HG02571 (cell line): ENCODE measurements at regions not wholly inside any gene's neighbourhood (a gene's known extent, or its start where the extent isn't known, plus 50 kb on each side); places are given as distances from the start of the nearest gene placed in this dataset.

ENCODE experiments used
- ATAC-seq: cut with Tn5 transposase; IDR thresholded peaks from one replicate; pipeline ENCODE4 v1.9.1; 2021; ENCODE audit warnings: mild to moderate bottlenecking, moderate library complexity; ENCODE audit not compliant: unreplicated experiment

DNA sequence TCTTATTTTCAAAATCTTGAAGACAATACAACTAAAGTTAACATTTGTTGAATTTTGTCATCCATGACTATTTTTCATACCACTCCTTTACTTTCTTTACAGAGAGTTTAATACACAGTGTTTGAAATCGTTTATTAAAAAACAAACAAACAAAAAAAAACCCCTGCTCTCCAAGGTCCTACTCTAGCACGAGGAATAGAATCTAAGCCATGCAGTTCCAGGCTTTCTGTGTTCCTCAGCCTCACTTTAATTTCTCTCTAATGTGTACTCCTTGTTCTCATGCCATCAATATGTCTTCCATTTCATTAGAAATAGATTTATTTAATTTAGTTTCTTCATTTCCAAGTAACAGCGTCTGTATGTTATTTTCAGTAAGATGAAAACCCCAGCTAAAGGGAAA, 381.2 kb upstream of the MC4R start:
- no peak for ATAC-seq

DNA sequence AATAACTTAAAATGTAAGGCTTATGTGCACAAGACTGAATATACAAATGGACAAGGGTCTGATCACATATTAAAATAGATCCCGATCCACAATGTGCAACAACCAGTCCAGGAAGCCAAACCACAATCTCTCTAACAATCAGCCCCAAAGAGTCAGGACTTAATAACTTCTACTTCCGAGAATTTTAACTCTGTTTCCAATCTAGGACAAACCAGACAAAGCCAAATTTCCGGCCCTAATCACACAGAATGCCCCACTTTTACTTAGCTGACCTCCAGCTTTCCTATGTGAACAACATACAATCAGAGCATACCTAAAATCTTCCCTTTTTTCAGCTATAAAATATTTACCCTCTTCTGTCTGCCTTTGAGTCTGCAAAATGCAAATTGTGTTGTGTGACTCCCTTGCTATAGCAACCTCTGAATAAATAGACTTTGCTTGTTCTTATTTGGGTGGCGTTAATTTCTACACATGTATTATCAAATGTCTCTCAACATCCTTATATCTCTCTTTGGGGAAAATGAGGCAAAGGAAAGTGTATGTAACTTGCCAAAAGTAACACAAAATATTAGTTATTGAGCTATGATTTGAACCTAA, 381.9 kb upstream of the MC4R start:
- ATAC-seq: no peak

DNA sequence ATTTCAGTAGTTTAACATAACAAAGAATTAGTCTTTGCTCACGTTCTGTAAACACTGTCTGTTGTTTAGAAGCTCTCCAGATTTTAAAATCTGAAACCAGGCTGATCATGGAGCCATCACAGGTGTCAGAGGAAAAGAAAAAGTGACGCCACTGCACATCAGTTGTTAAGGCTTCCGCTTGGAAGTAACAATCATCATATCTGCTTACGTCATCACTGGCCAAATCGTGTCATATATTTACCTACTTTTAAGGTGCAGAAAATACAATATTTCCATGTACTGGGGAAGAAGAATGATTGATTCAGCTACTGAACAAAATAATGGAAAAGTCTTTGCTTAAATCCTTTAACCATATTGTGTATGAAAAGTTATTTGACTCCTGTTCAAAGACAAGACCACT, 382.6 kb upstream of the MC4R start:
- ATAC-seq: no peak

DNA sequence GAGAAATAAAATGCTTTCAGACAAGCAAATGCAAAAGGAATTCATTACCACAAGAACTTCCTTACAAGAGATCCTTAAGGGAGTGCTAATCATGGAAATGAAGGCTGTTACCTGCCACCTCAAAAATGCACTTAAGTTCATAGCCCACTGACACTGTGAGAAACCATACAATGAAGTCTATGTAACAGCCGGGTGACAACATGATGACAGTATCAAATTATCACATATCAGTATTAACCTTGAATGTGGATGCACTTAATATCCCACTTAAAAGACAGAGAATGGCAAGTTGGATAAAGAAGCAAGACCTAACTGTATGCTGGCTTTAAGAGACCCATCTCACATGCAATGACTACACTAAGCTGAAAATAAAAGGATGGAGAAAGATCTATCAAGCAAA, 403.4 kb upstream of the MC4R start:
- ATAC-seq: no peak

DNA sequence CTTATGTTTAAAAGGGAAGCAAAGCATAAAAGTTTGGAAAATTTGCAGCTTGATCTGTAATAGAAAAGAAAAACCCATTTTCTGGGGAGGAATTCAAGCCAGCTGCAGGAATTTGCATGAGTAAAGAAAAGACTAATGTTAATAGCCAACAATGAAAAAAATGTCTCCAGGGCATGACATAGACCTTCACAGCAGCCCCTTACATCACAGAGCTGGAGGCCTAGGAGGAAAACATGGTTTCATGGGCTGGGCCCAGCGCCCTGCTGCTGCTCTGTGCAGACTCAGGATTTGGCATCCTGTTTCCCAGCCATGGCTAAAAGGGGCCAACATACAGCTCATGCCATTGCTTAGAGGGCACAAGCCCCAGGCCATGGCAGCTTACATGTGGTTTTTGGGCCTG, 411.6 kb upstream of the MC4R start:
- ATAC-seq: no peak

DNA sequence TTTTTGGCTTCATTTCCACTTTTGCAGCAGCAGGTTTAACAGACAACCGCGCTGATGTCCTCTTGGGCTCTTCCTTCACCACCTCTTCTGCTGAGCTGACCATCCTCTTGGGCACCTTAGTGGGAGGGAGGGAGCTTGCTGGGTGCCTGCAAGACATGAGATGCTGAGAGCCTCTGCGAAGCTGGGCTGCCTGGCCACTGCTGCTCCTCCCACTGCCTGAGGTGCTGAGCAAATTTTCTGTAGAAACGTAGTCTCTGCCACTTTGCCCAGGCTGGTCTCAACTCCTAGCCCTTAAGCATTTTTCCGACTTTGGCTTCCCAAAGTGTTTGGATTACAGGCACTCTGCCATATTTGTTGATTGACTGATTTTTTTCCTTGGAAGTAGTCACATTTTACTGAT, 422.2 kb upstream of the MC4R start:
- no peak for ATAC-seq

DNA sequence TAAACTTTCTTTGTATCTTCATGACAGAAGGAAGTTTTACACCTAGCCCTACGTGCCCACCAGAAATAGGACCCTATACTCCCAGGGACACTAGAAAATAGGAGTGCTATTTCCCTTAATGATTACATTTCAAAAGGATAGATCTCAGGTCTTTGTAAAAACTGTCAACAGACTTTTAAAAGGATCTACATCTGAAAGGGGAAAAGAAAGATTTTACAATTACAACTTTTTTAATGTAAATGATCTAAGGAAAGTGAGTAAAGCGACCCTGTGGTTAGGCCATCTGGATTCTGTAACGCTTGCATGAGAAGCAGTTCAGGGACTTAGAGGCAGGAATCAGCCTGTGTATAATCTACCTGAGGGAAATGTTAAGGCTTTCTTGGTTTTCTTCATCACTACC, 431.8 kb upstream of the MC4R start:
- ATAC-seq: no peak

DNA sequence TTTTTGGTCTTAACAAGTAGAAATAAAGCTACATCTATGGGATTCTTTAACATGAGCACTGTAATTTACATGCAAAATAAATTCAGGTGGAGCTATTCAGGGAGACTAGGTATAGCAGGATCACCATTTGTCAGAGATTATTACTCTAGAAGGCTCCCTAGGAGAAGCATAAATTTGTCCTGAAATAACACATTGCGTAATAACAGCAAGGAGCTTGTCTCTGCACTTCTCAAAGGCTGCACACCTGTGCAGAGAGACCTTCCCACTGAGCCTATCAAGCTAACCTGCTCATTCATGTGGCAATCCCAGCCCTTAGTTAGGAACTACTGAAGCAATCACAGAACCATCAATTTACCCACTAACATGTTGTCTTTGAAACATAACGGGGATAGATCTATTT, 437.4 kb upstream of the MC4R start:
- ATAC-seq: no peak

DNA sequence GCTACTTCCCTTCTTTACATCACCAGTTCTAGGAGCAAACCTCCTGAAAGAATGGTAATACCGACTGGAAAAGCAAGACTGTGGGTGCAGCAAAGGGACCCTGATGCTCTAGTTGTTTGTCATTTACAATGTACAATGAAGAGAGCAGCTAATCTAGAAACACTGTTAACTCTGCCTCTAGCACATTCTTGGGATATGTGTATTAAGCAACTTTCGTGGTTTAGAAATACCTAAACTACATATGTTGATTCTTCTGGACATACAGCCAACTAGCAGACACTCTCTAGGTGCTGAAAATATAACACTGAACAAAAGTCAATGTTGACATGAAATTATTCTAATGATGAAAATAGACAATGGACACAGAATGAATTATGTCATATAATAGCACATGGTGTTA, 440.3 kb upstream of the MC4R start:
- no peak for ATAC-seq

DNA sequence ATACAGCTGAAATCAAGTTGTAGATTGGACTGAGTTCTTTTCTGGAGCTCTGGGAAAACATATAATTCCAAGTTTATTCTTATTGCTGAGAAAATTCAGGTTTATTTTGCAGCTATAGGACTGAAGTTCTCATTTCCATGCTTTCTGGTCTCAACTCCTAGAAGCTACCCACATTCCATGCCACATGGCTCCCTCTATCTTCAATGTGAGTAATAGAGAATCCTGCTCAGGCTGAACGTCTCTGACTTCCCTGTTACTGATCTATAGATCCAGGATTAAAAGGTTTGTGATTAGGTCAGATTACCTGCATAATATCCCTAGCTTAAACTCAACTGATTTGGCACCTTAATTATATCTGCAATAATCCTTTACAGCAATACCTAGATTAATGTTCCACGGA, 453.8 kb upstream of the MC4R start:
- no peak for ATAC-seq

DNA sequence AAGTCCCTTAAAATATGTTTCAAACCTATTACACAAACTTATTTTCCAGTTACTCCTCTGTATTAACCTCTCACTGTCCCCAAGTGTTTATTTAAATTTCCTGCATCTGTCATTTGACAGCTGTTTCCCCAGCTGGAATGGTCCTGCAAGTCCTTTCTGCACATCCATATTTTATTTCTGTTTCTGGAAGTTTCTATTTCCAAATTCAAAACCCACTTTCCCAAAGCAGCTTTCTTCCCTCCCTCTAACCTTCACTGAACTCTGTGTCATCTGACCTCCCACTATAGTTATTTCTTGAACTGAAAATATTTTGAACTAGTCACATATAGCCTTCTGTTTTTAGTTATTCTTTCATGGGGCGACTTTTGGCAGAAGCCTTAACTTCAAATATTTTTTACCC, 459.4 kb upstream of the MC4R start:
- ATAC-seq: no peak

DNA sequence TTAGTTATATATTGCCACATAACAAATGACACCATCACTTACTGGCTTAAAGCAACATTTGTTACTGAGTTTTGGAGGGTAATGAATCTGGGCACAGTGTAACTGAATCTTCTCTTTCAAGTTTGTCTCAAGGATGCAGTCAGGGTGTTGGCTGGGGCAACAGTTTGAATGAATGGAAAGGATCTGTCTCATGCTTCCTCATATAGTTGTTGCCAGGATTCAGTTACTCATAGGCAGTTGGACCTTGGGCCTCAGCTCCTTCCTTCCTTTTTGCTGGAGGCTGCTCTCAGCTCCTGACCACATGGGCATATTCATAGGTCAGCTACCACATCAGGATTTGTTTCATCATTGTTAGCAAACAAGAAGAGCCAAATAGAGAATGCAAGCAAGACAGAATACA, 466.1 kb upstream of the MC4R start:
- no peak for ATAC-seq

DNA sequence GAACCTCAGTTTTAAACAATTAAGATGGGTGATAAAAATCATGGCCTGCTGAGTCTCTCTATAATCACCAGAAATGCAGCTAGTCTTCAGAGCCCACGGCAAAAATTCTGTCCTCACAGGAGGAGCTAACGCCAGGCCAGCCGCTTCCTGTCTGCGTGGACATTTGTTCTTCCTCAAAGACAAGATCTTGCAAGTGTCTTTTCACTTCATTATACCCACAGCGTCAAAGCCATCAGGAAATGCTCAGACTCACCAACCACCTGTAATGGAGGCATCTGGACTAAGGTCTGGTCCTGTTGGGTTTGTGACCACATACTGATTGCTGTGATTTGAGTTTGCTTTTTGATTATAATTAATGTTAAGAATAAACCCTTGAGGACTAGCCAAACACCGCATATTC, 473.8 kb upstream of the MC4R start:
- no peak for ATAC-seq

DNA sequence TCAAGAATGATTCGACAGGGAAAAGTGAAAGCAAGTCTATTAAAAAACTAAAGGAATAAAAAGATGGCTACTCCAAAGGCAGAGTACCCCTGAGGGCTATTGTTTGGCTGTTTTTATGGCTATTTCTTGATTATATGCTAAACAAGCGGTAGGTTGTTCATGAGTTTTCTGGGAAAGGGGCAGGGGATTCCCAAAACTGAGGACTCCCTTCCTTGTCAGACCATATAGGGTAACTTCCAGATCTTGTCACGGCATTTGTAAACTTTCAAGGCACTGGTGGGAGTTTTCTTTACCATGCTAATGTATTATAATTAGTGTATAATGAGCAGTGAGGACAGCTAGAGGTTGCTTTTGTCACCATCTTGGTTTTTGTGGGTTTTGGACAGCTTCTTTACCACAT, 474.9 kb upstream of the MC4R start:
- no peak for ATAC-seq

DNA sequence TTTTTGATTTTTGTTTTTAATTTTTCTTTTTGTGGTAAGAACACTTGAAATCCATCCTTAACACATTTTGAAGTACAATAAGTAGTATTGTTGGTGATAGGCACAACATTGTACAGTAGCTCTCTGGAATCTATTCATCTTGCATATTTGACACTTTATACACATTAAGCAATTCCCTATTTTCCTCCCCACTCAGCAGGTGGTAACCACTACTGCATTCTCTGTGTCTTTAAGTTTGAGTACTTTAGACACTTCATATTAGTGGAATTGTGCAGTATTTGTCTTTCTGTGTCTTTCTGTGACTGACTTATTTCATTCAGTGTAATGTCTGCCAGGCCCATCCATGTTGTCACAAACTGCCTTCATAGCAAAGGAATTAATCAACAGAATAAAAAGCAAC, 471.7 kb upstream of the CDH20 start:
- ATAC-seq: no peak

DNA sequence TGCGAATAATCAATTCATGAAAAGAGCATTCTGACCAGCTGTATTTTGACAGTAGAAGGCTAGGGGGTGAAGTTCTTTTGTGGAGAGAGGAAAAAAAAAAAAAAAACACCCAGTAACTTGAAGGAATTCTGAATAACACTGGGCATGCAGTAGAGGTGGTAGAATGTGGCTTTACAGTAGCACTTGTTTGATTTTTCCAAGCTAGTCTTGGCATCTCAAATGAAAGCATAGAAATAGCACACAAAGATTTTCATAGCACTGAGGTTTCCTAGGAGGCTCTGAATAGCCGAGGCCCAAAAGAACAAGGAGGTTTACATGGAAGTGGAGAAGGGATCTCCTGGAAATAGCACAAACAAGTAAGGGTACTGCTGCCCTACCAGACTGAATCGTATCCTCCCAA, 470.2 kb upstream of the CDH20 start:
- no peak for ATAC-seq

DNA sequence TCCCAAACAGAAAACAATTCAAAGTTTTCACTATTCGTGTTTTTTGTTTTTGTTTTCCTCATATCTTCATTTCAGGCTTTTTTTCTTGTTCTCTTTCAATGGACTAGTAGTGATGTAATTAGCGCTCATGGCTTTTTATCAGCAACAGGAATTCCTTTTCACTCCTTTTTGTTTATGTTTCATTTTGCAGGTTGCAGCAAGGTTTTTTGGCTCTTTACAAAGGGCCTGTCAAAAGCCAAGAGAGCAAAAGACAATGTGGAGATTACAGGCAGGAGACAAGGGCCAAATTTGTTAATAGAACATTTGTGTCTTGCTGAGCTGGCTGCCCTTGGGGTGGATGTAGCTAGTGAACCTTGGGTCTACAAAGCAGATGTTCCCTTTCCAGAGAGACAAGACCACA, 467.4 kb upstream of the CDH20 start:
- no peak for ATAC-seq

DNA sequence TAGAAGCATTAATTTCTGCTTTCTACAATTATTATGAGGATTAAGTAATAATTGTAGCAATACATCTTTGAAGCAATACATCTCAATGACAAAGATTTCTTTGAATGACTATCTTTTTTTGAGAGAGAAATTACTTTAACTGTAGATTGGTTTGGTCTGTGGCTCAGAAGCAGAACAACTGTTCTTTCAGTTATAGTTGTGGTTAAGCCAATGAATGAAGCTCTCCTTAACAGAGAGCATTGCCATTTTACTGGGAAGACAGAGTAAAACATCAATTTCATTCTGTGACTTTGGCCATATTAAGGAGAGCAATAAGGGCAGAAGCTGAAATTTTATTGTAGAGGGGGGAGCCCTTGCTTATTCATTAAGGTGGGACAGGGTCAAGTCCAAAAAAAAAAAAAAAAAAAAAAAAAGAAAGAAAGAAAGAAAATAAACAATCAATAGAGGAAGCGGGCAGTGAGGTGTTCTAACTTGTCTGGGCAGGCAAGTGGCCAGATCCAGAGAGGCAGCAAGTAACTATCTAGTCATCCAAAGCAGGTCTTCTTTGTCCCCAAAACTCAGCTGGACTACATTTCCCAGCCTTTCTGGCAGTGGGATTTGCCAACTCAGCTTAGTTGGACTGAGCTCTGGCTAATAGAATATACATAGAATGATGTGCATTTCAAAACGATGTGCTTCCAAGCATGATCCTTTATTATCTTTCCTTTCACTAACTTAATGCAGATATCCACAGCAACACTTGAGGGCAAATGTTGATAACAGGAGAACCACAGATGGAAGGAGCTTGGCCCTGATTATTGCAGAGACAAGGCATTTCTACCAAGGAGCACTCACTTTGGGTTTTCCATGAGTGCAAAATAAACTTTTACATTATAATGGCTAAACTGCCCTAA, 462.7 kb upstream of the CDH20 start:
- no peak for ATAC-seq

DNA sequence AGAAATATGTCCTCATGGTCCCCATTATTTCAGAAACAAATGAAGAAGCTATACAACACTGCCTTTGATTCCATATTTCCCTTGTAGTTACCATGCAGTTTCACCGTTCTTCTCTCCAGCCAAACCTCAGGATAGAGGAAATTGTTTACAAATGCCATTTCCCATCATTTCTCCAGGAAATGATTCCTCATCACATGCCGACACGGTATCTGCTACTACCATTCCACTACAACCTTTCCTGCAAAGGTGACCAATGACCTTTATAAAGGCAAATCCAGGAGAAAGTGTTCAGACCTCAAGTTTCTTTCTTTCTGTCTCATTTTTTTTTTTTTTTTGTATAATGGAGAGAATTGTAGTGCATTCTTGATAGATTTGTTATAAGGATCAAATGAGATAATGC, 460.8 kb upstream of the CDH20 start:
- ATAC-seq: no peak

DNA sequence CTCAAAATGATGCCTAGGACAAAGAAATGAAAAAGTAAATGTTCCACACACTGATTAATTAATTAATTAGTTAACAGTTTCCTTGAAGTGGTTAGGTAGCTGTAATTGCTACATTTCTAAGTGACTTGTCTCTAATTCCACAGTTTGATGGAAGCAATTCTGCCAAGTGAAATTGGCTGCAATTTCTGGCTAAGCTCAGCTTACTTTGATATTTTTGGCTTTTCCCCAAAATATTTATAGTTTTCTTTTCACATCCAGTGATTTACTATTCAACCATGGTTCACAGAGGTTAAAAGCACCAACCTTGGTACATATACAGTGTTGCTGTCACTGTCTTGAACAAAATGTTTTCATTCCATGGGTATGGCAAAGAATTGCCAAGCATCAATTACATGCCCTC, 459.5 kb upstream of the CDH20 start:
- no peak for ATAC-seq

DNA sequence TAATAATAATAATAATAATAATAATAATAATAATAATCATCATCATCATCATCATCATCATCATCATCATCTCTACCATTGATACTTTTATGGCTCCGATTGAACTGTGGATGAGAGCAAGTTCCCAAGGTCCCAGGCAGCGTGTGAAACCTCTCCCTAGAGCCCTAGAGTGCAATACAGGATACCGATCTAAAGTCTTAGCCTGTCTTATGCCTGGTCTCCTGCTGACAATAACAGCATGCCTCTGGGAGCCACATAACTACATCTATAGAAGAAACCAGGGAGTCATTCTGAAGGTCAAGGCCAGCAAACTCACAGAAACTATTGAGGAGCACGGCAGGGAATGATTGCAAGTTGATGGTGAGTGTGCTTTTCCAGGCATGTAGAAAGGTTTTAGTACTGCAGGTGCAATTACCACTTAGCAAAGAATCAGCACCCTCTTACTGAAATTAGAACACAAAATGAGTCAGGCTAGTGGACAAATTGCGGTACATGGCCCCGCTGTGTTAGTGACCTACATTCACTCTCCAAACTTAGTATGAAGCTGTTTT, 457.2 kb upstream of the CDH20 start:
- no peak for ATAC-seq

DNA sequence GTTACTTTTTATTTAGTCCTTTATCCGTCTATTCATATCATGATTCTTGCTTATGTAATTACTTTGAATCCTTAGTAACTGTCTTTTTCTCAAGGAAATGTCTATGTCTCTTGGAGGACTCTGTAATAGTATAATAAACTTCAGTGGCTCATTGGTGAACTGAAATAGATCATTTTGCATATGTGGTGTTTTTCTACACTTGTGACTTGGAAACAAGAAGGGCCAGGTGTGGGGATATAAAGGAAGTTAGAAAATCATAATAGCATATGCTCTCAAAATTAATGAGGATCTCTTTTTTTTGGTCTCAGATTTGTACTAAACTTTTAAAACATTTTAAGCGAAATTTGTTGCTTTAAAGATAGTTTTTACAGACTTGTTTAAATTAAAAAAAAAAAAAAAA, 453.0 kb upstream of the CDH20 start:
- ATAC-seq: no peak

DNA sequence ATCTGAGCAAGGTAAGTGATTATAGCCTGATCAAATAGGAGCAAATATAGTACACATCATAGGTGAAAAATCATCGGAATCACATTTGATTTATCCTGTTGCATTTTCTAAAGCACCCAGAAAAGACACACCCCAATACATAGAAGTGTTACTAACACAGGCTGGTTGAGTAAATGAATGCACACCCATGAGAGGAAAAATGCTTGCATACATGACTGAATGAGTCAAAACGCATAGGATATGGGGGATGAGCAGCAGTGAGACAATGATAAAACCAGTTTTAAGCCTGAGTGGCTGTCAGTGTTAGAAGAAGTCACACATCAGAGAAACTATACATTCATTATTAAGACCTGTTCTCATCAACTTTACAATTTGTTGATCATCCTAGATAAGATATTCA, 449.6 kb upstream of the CDH20 start:
- ATAC-seq: no peak
